ENCODE measurements at regions not wholly inside any gene's neighbourhood (a gene's known extent, or its start where the extent isn't known, plus 50 kb on each side); places are given as distances from the start of the nearest gene placed in this dataset.

DNA sequence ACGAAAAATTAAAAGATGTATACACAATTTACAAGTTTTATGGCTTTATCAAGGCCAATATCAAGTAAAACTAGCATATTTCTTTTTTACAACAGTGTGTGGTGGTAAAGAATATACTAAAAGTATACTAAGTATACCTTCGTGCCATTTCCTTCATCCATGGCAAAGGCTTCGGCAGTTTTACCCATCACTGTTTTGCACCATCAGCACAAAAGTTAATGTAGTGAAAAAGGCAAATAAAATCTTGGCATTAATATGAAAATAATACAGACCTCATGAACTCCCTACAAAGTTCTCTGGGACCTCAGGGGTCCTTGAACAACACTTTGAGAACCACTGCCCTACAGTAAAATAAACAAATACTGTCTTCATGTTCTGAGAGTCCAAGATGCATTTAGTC is 312.3 kb upstream of the NREP start:
- intact Hi-C loops (cut with DNase I): no loop called here

DNA sequence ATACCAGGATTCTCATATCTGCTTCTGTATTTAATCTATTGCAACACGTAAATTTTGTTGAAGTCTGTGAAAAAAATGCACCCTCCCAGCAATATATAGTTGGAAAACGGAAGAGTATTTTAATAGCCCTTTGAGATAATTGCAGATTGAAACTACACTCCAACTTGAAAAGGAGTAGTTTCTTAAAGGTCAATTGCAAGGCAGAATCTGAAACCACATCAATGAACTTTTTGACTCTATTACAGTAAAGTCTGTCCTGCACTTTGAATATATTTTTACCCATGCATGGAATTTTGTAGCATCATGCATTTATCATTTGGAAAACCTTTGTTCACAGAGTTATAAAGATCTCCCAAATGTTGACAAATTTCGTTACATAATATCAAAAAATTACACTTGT is 311.6 kb upstream of the NREP start:
- TF ChIP-seq EP300 (IDR thresholded peaks at IDR 0.05): no peak
- no peak for TF ChIP-seq POLR2A (IDR thresholded peaks at IDR 0.05; ENCODE audit: low read depth)
- TF ChIP-seq, protein P1, sequence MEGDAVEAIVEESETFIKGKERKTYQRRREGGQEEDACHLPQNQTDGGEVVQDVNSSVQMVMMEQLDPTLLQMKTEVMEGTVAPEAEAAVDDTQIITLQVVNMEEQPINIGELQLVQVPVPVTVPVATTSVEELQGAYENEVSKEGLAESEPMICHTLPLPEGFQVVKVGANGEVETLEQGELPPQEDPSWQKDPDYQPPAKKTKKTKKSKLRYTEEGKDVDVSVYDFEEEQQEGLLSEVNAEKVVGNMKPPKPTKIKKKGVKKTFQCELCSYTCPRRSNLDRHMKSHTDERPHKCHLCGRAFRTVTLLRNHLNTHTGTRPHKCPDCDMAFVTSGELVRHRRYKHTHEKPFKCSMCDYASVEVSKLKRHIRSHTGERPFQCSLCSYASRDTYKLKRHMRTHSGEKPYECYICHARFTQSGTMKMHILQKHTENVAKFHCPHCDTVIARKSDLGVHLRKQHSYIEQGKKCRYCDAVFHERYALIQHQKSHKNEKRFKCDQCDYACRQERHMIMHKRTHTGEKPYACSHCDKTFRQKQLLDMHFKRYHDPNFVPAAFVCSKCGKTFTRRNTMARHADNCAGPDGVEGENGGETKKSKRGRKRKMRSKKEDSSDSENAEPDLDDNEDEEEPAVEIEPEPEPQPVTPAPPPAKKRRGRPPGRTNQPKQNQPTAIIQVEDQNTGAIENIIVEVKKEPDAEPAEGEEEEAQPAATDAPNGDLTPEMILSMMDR (IDR thresholded peaks at IDR 0.05): no peak
- WGBS: 86% methylated on average over 3 of the region's 3 CpGs
- intact Hi-C loops (cut with DNase I): no loop called here
- Histone ChIP-seq H3K4me1 (no peaks in the 10 kb centered on the region), H3K27ac (replicated peaks in 1 of 4) (no peak overlapping the region), H3K27me3 (no peaks in the 10 kb centered on the region), H3K36me3 (no peaks in the 10 kb centered on the region), H3K9me3 (no peaks in the 10 kb centered on the region), H3K4me3 (no peak overlapping the region)
- DNase-seq (ENCODE audit: extremely low spot score): no peak

More for the DNA sequence above, 312.3 kb upstream of the NREP start:
- Histone ChIP-seq H3K4me1 (no peaks in the 10 kb centered on the region), H3K36me3 (no peaks in the 10 kb centered on the region), H3K4me3 (no peak overlapping the region), H3K9me3 (no peaks in the 10 kb centered on the region), H3K27me3 (no peaks in the 10 kb centered on the region), H3K27ac (replicated peaks in 1 of 4) (no peak overlapping the region)
- 86% methylated on average over 3 of the region's 3 CpGs for WGBS
- TF ChIP-seq EP300 (IDR thresholded peaks at IDR 0.05) (no peak), POLR2AphosphoS5 (IDR thresholded peaks at IDR 0.05) (no peak), POLR2A (IDR thresholded peaks at IDR 0.05; ENCODE audit: low read depth) (no peak)
- TF ChIP-seq, protein P1 (IDR thresholded peaks at IDR 0.05): no peak
- DNase-seq (ENCODE audit: extremely low spot score): no peak

DNA sequence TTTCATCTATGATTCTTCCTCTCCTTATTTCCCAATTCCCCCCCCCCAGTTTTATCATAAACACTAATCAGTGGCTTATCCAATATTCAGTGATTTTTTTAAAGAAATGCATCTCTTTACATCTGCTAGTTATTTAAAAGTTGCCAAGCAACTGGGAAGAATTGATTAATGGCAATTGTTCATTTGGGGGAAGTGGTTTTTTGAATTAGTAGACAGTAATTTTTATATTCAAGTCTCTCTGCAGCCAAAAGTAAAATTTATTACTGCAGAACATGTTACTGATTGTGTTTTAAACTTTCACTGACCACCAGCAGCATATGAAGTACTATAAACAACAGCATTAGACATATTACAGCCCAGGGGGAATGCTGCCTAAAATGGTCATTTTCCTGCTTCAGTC is 308.8 kb upstream of the NREP start:
- H3K27me3 ChIP-seq: no peaks in the 10 kb centered on the region
- no peak overlapping the region for H3K27ac ChIP-seq (replicated peaks in 1 of 4)
- H3K36me3 ChIP-seq: no peaks in the 10 kb centered on the region
- H3K4me3 ChIP-seq: no peak overlapping the region
- no peak for DNase-seq (ENCODE audit: extremely low spot score)
- TF ChIP-seq, protein P1 (IDR thresholded peaks at IDR 0.05): no peak
- no peak for TF ChIP-seq POLR2AphosphoS5 (IDR thresholded peaks at IDR 0.05)
- TF ChIP-seq EP300 (IDR thresholded peaks at IDR 0.05): no peak
- TF ChIP-seq POLR2A (IDR thresholded peaks at IDR 0.05; ENCODE audit: low read depth): no peak
- H3K9me3 ChIP-seq: no peaks in the 10 kb centered on the region
- intact Hi-C loops (cut with DNase I): no loop called here
- H3K4me1 ChIP-seq: no peaks in the 10 kb centered on the region

DNA sequence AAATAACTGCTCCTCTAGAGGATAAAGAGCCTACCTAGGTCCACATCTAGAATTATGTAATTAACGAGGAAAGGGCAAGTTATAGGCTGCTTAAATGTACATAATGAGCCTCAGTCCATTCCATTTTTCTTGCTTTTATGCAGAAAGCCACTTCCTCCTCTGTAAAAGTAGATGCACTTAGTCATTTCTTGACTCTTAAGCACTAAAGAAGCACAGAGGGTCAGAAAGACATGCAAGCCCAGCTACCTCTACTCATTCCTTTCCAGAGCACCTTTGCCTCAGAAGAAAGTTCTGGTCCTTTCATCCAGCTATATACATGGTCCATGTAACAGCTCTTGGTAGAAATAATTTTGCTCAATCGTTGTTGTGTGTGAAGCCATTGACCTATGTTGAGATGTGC is 308.0 kb upstream of the NREP start:
- 98% methylated on average over 2 of the region's 2 CpGs for WGBS
- no peak overlapping the region for H3K4me3 ChIP-seq

DNA sequence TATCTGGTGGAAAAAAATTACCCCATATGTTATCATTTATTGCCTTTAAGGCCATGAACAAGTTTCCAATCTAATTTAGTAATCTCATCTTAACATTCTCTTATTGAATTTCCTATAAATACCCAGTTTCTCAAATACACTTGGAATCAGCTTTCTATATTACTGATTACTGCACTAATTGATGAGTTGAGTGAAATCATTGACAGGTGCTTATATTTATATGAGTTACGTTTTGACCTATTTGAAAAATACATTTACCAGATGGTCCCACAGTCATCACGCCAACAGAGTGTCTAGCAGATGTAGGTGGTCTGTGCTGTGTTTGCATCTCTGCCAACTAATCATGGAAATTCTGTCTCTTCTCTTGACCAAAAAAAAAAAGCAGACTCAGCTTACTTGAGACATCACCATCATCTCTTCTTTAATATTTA is 307.3 kb upstream of the NREP start:
- H3K4me3 ChIP-seq: no peak overlapping the region
- no peaks in the 10 kb centered on the region for H3K36me3 ChIP-seq
- TF ChIP-seq, protein P1 (IDR thresholded peaks at IDR 0.05): no peak
- TF ChIP-seq POLR2A (IDR thresholded peaks at IDR 0.05; ENCODE audit: low read depth): no peak
- no peak for TF ChIP-seq POLR2AphosphoS5 (IDR thresholded peaks at IDR 0.05)
- TF ChIP-seq EP300 (IDR thresholded peaks at IDR 0.05): no peak
- no peak overlapping the region for H3K27ac ChIP-seq (replicated peaks in 1 of 4)
- H3K27me3 ChIP-seq: no peaks in the 10 kb centered on the region
- intact Hi-C loops (cut with DNase I): no loop called here
- H3K9me3 ChIP-seq: no peaks in the 10 kb centered on the region
- no peaks in the 10 kb centered on the region for H3K4me1 ChIP-seq
- 75% methylated on average over 2 of the region's 2 CpGs for WGBS
- no peak for DNase-seq (ENCODE audit: extremely low spot score)

More for the DNA sequence above, 308.0 kb upstream of the NREP start:
- H3K4me1 ChIP-seq: no peaks in the 10 kb centered on the region
- H3K9me3 ChIP-seq: no peaks in the 10 kb centered on the region
- DNase-seq (ENCODE audit: extremely low spot score): no peak
- intact Hi-C loops (cut with DNase I): no loop called here
- no peak for TF ChIP-seq POLR2AphosphoS5 (IDR thresholded peaks at IDR 0.05)
- TF ChIP-seq EP300 (IDR thresholded peaks at IDR 0.05): no peak
- no peak for TF ChIP-seq POLR2A (IDR thresholded peaks at IDR 0.05; ENCODE audit: low read depth)
- TF ChIP-seq, protein P1 (IDR thresholded peaks at IDR 0.05): no peak
- H3K36me3 ChIP-seq: no peaks in the 10 kb centered on the region
- no peaks in the 10 kb centered on the region for H3K27me3 ChIP-seq
- no peak overlapping the region for H3K27ac ChIP-seq (replicated peaks in 1 of 4)
